SK-N-SH treated with all-trans-retinoic acid at 6 μM for 48 hours (cell line): ENCODE measurements at regions not wholly inside any gene's neighbourhood (a gene's known extent, or its start where the extent isn't known, plus 50 kb on each side); places are given as distances from the start of the nearest gene placed in this dataset.
A peak's percentile ranks its signal among the peaks of the same experiment; 100 is the strongest.

ENCODE experiments used
- ATAC-seq: fragments of 200-7000 bp; cut with Tn5 transposase; 3 replicates; pipeline ENCODE4 v1.9.1; 2020; ENCODE audit warnings: mild to moderate bottlenecking, moderate library complexity
- ARNTL ChIP-seq: fragments of 450-650 bp; formaldehyde crosslinking; IDR thresholded peaks from 2 replicates; pipeline ENCODE4 v1.5.0; 2020; ENCODE audit warnings: low read depth, mild to moderate bottlenecking, moderate library complexity, borderline replicate concordance
- ISL1 ChIP-seq: fragments of 250-450 bp; sonication (Bioruptor Pico); IDR thresholded peaks from 2 replicates; pipeline ENCODE4 v2.1.2; 2022; ENCODE audit warnings: mild to moderate bottlenecking, moderate library complexity
- OSR1 ChIP-seq: fragments of 250-450 bp; sonication (Bioruptor Pico); IDR thresholded peaks from 2 replicates; pipeline ENCODE4 v1.8.0; 2022; ENCODE audit warnings: moderate library complexity, mild to moderate bottlenecking, inconsistent platforms
- PPARA ChIP-seq: fragments of 250-450 bp; sonication (Bioruptor Pico); IDR thresholded peaks from 2 replicates; pipeline ENCODE4 v1.5.0; 2020; ENCODE audit warnings: mild to moderate bottlenecking, borderline replicate concordance
- TCF4 ChIP-seq: fragments of 250-450 bp; sonication (Bioruptor Pico); IDR thresholded peaks from 2 replicates; pipeline ENCODE4 v1.8.0; 2021; ENCODE audit warnings: mild to moderate bottlenecking, moderate library complexity, borderline replicate concordance
- ZFP3 ChIP-seq: fragments of 250-450 bp; sonication (Bioruptor Pico); IDR thresholded peaks from 2 replicates; pipeline ENCODE4 v1.5.0; 2020; ENCODE audit warnings: mild to moderate bottlenecking, moderate library complexity
- ZNF565 ChIP-seq: fragments of 450-650 bp; formaldehyde crosslinking; conservative IDR thresholded peaks from 2 replicates; pipeline ENCODE4 v1.5.0; 2020; ENCODE audit warnings: low read depth, mild to moderate bottlenecking, moderate library complexity
- ZNF70 ChIP-seq: fragments of 450-650 bp; formaldehyde crosslinking; IDR thresholded peaks from 2 replicates; pipeline ENCODE4 v1.5.0; 2020; ENCODE audit warnings: mild to moderate bottlenecking, moderate library complexity
- ZNF8 ChIP-seq: fragments of 450-650 bp; formaldehyde crosslinking; IDR thresholded peaks from 2 replicates; pipeline ENCODE4 v1.5.0; 2020; ENCODE audit warnings: mild to moderate bottlenecking, moderate library complexity
- TF ChIP-seq, protein P1 (sequence below): fragments of 250-450 bp; sonication (Bioruptor Pico); IDR thresholded peaks from 2 replicates; pipeline ENCODE4 v1.8.0; 2020; ENCODE audit warnings: mild to moderate bottlenecking, moderate library complexity, borderline replicate concordance
- TF ChIP-seq, protein P2 (sequence below): fragments of 250-450 bp; sonication (Bioruptor Pico); IDR thresholded peaks from 2 replicates; pipeline ENCODE4 v1.5.1; 2020; ENCODE audit warnings: low read depth, mild to moderate bottlenecking, moderate library complexity
- TF ChIP-seq, protein P3 (sequence below): fragments of 250-450 bp; sonication (Bioruptor Pico); IDR thresholded peaks from 2 replicates; pipeline ENCODE4 v1.8.0; 2021; ENCODE audit warnings: low read depth, mild to moderate bottlenecking, moderate library complexity, borderline replicate concordance
- TF ChIP-seq, protein P4 (sequence below): fragments of 250-450 bp; sonication (Bioruptor Pico); IDR thresholded peaks from 2 replicates; pipeline ENCODE4 v1.5.0; 2020; ENCODE audit warnings: mild to moderate bottlenecking, moderate library complexity

GRCh38 chr13:83950293-83950692, 68.0 kb upstream of the SLITRK1 start:
- ATAC-seq, result no peak

GRCh38 chr13:83943530-83944279, 61.4 kb upstream of the SLITRK1 start:
- no peak for TF ChIP-seq PPARA
- ATAC-seq, result peak; percentile 51; the same call in 2 of the 3 replicates

More at GRCh38 chr13:83950293-83950692, 68.0 kb upstream of the SLITRK1 start:
- TF ChIP-seq ZNF565 (CRISPR knock-in tag) (no peak), TCF4 (CRISPR knock-in tag) (no peak), ARNTL (no peak)

DNA sequence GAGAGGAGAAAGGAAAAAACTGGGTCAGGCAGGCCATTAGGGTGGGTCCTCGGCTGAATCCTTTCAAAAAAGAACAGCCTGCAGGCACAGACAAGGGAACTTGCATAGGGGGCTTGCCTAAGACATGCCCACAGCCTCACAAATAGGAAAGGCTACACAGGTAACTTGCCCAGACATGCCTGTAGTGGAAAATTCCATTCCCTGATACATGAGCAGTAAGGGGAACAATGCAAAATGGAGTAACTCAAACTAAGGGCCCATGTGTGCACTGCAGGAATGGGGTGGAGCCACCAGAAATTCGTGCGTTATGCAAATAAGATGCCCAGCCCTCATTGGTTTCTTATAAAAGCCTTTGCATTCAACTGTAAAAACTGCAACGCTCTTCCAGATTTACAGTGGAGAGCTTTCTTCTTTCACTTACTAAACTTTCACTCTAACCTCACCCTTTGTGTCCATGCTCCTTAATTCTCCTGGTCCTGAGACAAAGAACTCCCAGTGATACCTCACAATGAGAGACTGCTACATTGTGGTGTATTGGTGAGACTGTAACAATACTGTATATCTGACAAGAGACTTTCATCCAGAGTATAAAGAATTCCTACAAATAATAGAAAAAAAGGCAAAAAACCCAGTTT, 59.5 kb upstream of the SLITRK1 start:
- TF ChIP-seq, protein P1, sequence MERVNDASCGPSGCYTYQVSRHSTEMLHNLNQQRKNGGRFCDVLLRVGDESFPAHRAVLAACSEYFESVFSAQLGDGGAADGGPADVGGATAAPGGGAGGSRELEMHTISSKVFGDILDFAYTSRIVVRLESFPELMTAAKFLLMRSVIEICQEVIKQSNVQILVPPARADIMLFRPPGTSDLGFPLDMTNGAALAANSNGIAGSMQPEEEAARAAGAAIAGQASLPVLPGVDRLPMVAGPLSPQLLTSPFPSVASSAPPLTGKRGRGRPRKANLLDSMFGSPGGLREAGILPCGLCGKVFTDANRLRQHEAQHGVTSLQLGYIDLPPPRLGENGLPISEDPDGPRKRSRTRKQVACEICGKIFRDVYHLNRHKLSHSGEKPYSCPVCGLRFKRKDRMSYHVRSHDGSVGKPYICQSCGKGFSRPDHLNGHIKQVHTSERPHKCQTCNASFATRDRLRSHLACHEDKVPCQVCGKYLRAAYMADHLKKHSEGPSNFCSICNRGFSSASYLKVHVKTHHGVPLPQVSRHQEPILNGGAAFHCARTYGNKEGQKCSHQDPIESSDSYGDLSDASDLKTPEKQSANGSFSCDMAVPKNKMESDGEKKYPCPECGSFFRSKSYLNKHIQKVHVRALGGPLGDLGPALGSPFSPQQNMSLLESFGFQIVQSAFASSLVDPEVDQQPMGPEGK (CRISPR knock-in tag), result no peak
- TF ChIP-seq OSR1 (CRISPR knock-in tag), result peak; percentile 63; the same call in 1 of the 2 replicates
- TF ChIP-seq, protein P2, sequence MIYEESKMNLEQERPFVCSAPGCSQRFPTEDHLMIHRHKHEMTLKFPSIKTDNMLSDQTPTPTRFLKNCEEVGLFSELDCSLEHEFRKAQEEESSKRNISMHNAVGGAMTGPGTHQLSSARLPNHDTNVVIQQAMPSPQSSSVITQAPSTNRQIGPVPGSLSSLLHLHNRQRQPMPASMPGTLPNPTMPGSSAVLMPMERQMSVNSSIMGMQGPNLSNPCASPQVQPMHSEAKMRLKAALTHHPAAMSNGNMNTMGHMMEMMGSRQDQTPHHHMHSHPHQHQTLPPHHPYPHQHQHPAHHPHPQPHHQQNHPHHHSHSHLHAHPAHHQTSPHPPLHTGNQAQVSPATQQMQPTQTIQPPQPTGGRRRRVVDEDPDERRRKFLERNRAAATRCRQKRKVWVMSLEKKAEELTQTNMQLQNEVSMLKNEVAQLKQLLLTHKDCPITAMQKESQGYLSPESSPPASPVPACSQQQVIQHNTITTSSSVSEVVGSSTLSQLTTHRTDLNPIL (CRISPR knock-in tag), result no peak
- ATAC-seq, result no peak

DNA sequence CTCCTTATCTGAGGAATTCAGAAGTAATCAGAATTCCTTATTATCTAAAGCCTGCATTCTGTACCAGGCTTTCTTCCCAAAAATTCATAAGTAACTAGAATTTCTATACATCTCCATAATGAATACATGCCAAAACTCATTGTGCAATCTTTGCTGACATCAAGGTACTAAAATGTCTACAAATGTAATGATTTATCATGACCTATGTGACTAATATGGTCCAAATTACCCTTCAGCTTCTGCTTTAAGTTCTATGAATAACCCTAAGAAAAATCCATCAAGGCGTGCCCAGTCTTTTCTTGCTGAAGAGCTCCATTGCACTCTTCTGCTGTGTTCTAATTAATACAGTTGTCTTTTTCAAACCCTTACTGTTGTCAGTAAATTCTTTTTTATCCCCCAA, 58.5 kb upstream of the SLITRK1 start:
- TF ChIP-seq TCF4 (CRISPR knock-in tag), result no peak
- TF ChIP-seq, protein P3, sequence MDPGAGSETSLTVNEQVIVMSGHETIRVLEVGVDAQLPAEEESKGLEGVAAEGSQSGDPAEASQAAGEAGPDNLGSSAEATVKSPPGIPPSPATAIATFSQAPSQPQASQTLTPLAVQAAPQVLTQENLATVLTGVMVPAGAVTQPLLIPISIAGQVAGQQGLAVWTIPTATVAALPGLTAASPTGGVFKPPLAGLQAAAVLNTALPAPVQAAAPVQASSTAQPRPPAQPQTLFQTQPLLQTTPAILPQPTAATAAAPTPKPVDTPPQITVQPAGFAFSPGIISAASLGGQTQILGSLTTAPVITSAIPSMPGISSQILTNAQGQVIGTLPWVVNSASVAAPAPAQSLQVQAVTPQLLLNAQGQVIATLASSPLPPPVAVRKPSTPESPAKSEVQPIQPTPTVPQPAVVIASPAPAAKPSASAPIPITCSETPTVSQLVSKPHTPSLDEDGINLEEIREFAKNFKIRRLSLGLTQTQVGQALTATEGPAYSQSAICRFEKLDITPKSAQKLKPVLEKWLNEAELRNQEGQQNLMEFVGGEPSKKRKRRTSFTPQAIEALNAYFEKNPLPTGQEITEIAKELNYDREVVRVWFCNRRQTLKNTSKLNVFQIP (CRISPR knock-in tag), result no peak
- no peak for ATAC-seq

DNA sequence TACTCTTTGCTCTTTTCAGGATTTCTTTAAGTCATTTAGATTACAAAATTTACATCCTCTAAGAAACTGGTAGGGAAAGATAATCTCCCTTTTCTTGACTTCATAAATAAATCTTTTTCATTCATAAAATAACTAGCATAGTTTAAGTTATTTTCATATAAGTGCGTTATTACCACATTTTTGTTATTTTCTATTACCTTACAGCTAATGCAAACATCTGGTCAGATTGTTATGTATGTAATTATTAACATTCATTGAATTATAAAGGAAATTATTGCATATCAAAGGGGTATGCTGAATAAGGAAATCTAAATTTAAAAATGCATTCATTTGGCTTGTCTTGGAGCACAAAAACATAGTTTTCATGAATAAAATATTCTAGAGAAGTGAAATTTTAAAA, 55.3 kb upstream of the SLITRK1 start:
- no peak for ATAC-seq
- TF ChIP-seq ZFP3 (CRISPR knock-in tag) (no peak), ZNF8 (CRISPR knock-in tag) (no peak), ZNF70 (no peak)

DNA sequence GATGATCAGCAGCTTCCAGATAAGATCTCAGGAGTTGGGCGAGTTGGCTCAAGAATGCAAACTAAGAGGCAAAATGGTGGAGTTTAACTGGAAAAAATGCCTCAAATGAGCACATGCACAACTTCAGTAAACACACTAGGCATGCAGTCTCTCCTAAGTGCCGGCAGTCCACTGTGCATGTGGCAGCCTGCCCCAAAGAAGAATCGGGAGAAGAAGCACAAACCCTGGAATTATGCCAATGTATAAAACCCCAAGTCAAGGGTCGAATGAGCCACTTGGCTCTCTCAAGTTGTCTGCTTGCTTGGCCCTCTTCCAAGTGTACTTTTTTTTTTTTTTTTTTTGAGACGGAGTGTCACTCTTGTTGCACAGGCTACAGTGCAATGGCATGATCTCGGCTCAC, 53.3 kb upstream of the SLITRK1 start:
- TF ChIP-seq OSR1 (CRISPR knock-in tag) (no peak), ZNF70 (no peak), PPARA (no peak), ISL1 (no peak)
- TF ChIP-seq, protein P1 (CRISPR knock-in tag), result no peak
- TF ChIP-seq, protein P2 (CRISPR knock-in tag), result no peak
- TF ChIP-seq, protein P4, sequence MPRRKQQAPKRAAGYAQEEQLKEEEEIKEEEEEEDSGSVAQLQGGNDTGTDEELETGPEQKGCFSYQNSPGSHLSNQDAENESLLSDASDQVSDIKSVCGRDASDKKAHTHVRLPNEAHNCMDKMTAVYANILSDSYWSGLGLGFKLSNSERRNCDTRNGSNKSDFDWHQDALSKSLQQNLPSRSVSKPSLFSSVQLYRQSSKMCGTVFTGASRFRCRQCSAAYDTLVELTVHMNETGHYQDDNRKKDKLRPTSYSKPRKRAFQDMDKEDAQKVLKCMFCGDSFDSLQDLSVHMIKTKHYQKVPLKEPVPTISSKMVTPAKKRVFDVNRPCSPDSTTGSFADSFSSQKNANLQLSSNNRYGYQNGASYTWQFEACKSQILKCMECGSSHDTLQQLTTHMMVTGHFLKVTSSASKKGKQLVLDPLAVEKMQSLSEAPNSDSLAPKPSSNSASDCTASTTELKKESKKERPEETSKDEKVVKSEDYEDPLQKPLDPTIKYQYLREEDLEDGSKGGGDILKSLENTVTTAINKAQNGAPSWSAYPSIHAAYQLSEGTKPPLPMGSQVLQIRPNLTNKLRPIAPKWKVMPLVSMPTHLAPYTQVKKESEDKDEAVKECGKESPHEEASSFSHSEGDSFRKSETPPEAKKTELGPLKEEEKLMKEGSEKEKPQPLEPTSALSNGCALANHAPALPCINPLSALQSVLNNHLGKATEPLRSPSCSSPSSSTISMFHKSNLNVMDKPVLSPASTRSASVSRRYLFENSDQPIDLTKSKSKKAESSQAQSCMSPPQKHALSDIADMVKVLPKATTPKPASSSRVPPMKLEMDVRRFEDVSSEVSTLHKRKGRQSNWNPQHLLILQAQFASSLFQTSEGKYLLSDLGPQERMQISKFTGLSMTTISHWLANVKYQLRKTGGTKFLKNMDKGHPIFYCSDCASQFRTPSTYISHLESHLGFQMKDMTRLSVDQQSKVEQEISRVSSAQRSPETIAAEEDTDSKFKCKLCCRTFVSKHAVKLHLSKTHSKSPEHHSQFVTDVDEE (CRISPR knock-in tag), result no peak
- ATAC-seq, result no peak
